ENCODE measurements at regions not wholly inside any gene's neighbourhood (a gene's known extent, or its start where the extent isn't known, plus 50 kb on each side); places are given as distances from the start of the nearest gene placed in this dataset.

- TF ChIP-seq CTCF (IDR thresholded peaks at IDR 0.05) (no peak), POLR2AphosphoS5 (IDR thresholded peaks at IDR 0.05) (no peak), EP300 (IDR thresholded peaks at IDR 0.05) (no peak), POLR2A (IDR thresholded peaks at IDR 0.05) (no peak)
Measured at GRCh38 chr10:131774681-131775085, 126.1 kb upstream of the PPP2R2D start.

Measured in gastroesophageal sphincter (tissue), 3 donors.